ENCODE measurements at regions not wholly inside any gene's neighbourhood (a gene's known extent, or its start where the extent isn't known, plus 50 kb on each side); places are given as distances from the start of the nearest gene placed in this dataset.

GRCh38 chr14:71418532-71419245 lies 511.4 kb downstream of the PCNX1 start:
- Mint-ChIP-seq H3K27ac (peak overlapping the region; percentile 48), H3K4me1 (peaks cover 9% of the 10 kb centered on the region), H3K27me3 (ENCODE audit: low read depth, poor library complexity) (no peaks in the 10 kb centered on the region), H3K4me3 (no peak overlapping the region), H3K36me3 (ENCODE audit: low read depth) (peaks cover 60% of the 10 kb centered on the region), H3K9me3 (peaks cover 3% of the 10 kb centered on the region)
- no peak for DNase-seq
- no peak for TF ChIP-seq CTCF (IDR thresholded peaks at IDR 0.05)

- Mint-ChIP-seq H3K27me3 (ENCODE audit: low read depth, poor library complexity) (no peaks in the 10 kb centered on the region), H3K27ac (no peak overlapping the region), H3K9me3 (peaks cover 49% of the 10 kb centered on the region), H3K36me3 (ENCODE audit: low read depth) (peaks cover 75% of the 10 kb centered on the region), H3K4me1 (peaks cover 3% of the 10 kb centered on the region), H3K4me3 (no peak overlapping the region)
- no peak for DNase-seq
- no peak for TF ChIP-seq CTCF (IDR thresholded peaks at IDR 0.05)
Observed at GRCh38 chr14:71423481-71423880, 508.7 kb upstream of the RGS6 start.

GRCh38 chr14:71424941-71425340 lies 507.3 kb upstream of the RGS6 start:
- no peak for DNase-seq
- no peak overlapping the region for H3K4me3 Mint-ChIP-seq
- no peaks in the 10 kb centered on the region for H3K27me3 Mint-ChIP-seq (ENCODE audit: low read depth, poor library complexity)
- H3K9me3 Mint-ChIP-seq: peaks cover 49% of the 10 kb centered on the region
- H3K27ac Mint-ChIP-seq: no peak overlapping the region
- peaks cover 67% of the 10 kb centered on the region for H3K36me3 Mint-ChIP-seq (ENCODE audit: low read depth)
- TF ChIP-seq CTCF (IDR thresholded peaks at IDR 0.05): no peak
- H3K4me1 Mint-ChIP-seq: peaks cover 5% of the 10 kb centered on the region

GRCh38 chr14:71426001-71426400 lies 506.2 kb upstream of the RGS6 start:
- H3K27ac Mint-ChIP-seq: no peak overlapping the region
- H3K4me3 Mint-ChIP-seq: no peak overlapping the region
- TF ChIP-seq CTCF (IDR thresholded peaks at IDR 0.05): no peak
- H3K27me3 Mint-ChIP-seq (ENCODE audit: low read depth, poor library complexity): peaks cover under 1% of the 10 kb centered on the region
- peaks cover 67% of the 10 kb centered on the region for H3K36me3 Mint-ChIP-seq (ENCODE audit: low read depth)
- H3K9me3 Mint-ChIP-seq: peaks cover 49% of the 10 kb centered on the region
- no peak for DNase-seq
- peaks cover 5% of the 10 kb centered on the region for H3K4me1 Mint-ChIP-seq

- Mint-ChIP-seq H3K9me3 (peaks cover 34% of the 10 kb centered on the region), H3K27me3 (ENCODE audit: low read depth, poor library complexity) (peaks cover 5% of the 10 kb centered on the region)
- DNase-seq: no peak
Observed at GRCh38 chr14:71429902-71430301, 502.3 kb upstream of the RGS6 start.

More at GRCh38 chr14:71429902-71430301, 502.3 kb upstream of the RGS6 start:
- Mint-ChIP-seq H3K4me1 (peaks cover 5% of the 10 kb centered on the region), H3K27ac (no peak overlapping the region), H3K36me3 (ENCODE audit: low read depth) (peaks cover 39% of the 10 kb centered on the region), H3K4me3 (no peak overlapping the region)
- no peak for TF ChIP-seq CTCF (IDR thresholded peaks at IDR 0.05)
